ENCODE measurements at regions not wholly inside any gene's neighbourhood (a gene's known extent, or its start where the extent isn't known, plus 50 kb on each side); places are given as distances from the start of the nearest gene placed in this dataset.

DNA sequence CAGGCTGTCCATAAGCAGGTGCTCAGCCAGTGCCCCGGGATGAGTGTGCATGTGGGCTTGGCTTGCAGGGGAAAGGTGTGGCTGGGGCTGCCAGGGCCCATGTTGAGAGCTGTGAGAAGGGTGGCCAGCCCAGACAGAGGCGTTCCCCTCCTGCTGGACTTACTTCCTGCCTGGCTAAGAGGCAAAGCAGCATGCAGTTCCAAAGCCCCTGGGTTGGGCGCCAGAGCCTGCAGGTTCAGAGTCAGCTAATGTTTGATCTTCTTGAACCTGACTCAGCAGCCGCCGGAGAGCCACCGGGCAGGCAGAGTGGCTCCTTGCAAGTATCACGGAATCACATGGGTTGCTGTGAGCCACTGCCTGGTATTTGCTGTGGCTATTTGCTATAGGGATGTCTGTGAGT lies 168.4 kb upstream of the MAP1B start:
- no peak for TF ChIP-seq POLR2A (IDR thresholded peaks at IDR 0.05)
- TF ChIP-seq, protein P1, sequence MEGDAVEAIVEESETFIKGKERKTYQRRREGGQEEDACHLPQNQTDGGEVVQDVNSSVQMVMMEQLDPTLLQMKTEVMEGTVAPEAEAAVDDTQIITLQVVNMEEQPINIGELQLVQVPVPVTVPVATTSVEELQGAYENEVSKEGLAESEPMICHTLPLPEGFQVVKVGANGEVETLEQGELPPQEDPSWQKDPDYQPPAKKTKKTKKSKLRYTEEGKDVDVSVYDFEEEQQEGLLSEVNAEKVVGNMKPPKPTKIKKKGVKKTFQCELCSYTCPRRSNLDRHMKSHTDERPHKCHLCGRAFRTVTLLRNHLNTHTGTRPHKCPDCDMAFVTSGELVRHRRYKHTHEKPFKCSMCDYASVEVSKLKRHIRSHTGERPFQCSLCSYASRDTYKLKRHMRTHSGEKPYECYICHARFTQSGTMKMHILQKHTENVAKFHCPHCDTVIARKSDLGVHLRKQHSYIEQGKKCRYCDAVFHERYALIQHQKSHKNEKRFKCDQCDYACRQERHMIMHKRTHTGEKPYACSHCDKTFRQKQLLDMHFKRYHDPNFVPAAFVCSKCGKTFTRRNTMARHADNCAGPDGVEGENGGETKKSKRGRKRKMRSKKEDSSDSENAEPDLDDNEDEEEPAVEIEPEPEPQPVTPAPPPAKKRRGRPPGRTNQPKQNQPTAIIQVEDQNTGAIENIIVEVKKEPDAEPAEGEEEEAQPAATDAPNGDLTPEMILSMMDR (IDR thresholded peaks at IDR 0.05): no peak
